ENCODE measurements at regions not wholly inside any gene's neighbourhood (a gene's known extent, or its start where the extent isn't known, plus 50 kb on each side); places are given as distances from the start of the nearest gene placed in this dataset.

GRCh38 chr20:63145156-63145555 is 70.8 kb downstream of the YTHDF1 start:
- intact Hi-C loops (cut with DNase I): loop anchor here in 1 of 10 donors (10.0 kb wide), 1 partner anchor 500 kb away; the partner anchor contains the start of gene SLCO4A1
- ATAC-seq: no peak
- Histone ChIP-seq H3K9me3 (peaks cover 0 to 22% (median 9%) of the 10 kb centered on the region in 11 donors), H3K4me3 (no peak overlapping the region), H3K27me3 (peaks cover 0 to 57% (median 32%) of the 10 kb centered on the region in 7 donors), H3K27ac (no peak overlapping the region), H3K36me3 (no peaks in the 10 kb centered on the region), H3K4me1 (peaks cover 0 to 4% (median 0%) of the 10 kb centered on the region in 9 donors)
- TF ChIP-seq CTCF (IDR thresholded peaks at IDR 0.05): no peak
- 62 to 73% methylated on average over 4 of the region's 4 CpGs for WGBS, 2 donors
- no peak for DNase-seq

- Histone ChIP-seq H3K27ac (no peak overlapping the region), H3K9me3 (peaks cover 0 to 13% (median 6%) of the 10 kb centered on the region in 11 donors), H3K4me1 (no peaks in the 10 kb centered on the region), H3K27me3 (peaks cover 0 to 50% (median 23%) of the 10 kb centered on the region in 7 donors), H3K4me3 (no peak overlapping the region), H3K36me3 (no peaks in the 10 kb centered on the region)
- ATAC-seq (no peak), DNase-seq (no peak)
- no peak for TF ChIP-seq CTCF (IDR thresholded peaks at IDR 0.05)
- WGBS, 2 donors: 82 to 87% methylated on average over 9 of the region's 9 CpGs
- intact Hi-C loops (cut with DNase I): loop anchor here in 1 of 10 donors (10.0 kb wide), 1 partner anchor 498 kb away; the partner anchor contains the start of gene SLCO4A1
These were observed 73.0 kb downstream of the YTHDF1 start for GRCh38 chr20:63142933-63143332.

GRCh38 chr20:63141531-63141930 is 74.4 kb downstream of the YTHDF1 start:
- ATAC-seq (no peak), DNase-seq (no peak)
- no peaks in the 10 kb centered on the region for H3K9me3 ChIP-seq
- no peaks in the 10 kb centered on the region for H3K4me1 ChIP-seq
- H3K4me3 ChIP-seq: no peak overlapping the region
- peaks cover 0 to 49% (median 19%) of the 10 kb centered on the region in 7 donors for H3K27me3 ChIP-seq
- TF ChIP-seq CTCF (IDR thresholded peaks at IDR 0.05): no peak
- no peaks in the 10 kb centered on the region for H3K36me3 ChIP-seq
- intact Hi-C loops (cut with DNase I): loop anchor here in 1 of 10 donors (10.0 kb wide), 1 partner anchor 497 kb away; the partner anchor contains the start of gene SLCO4A1
- H3K27ac ChIP-seq: no peak overlapping the region
- WGBS, 2 donors: 85 to 88% methylated on average over 12 of the region's 12 CpGs

GRCh38 chr20:63140514-63141433 is 75.2 kb downstream of the YTHDF1 start:
- H3K9me3 ChIP-seq: no peaks in the 10 kb centered on the region
- no peak overlapping the region for H3K4me3 ChIP-seq
- H3K27ac ChIP-seq: no peak overlapping the region
- TF ChIP-seq CTCF (IDR thresholded peaks at IDR 0.05): no peak
- H3K27me3 ChIP-seq: peaks cover 0 to 48% (median 19%) of the 10 kb centered on the region in 7 donors
- ATAC-seq (no peak), DNase-seq (peak in 1 of 2 donors; percentile 8)
- WGBS, 2 donors: 74 to 77% methylated on average over 24 of the region's 24 CpGs
- no peaks in the 10 kb centered on the region for H3K4me1 ChIP-seq
- intact Hi-C loops (cut with DNase I): loop anchor here in 1 of 10 donors (10.0 kb wide), 1 partner anchor 496 kb away; the partner anchor contains the start of gene SLCO4A1
- no peaks in the 10 kb centered on the region for H3K36me3 ChIP-seq

Measured in heart right ventricle (tissue), 16 donors.